Testis (tissue), 2 donors: ENCODE measurements at regions not wholly inside any gene's neighbourhood (a gene's known extent, or its start where the extent isn't known, plus 50 kb on each side); places are given as distances from the start of the nearest gene placed in this dataset.

ENCODE experiments used
- POLR2A ChIP-seq: fragments of 450-650 bp; IDR thresholded peaks from one replicate; pipeline ENCODE4 v1.6.1; 2017; ENCODE audit warnings: antibody characterized with exemption, mild to moderate bottlenecking, moderate library complexity
- TF ChIP-seq, protein P1 (sequence below), 3 experiments: fragments of 450-650 bp in 2 of 3; fragments of 200-600 bp in 1 of 3; sonication (generic) in 1 of 3; IDR thresholded peaks; one replicate each; pipeline ENCODE4 v1.5.1; 2016 to 2019; ENCODE audit warnings: antibody characterized with exemption in 3 of 3, mild to moderate bottlenecking in 2 of 3, moderate library complexity in 1 of 3

DNA sequence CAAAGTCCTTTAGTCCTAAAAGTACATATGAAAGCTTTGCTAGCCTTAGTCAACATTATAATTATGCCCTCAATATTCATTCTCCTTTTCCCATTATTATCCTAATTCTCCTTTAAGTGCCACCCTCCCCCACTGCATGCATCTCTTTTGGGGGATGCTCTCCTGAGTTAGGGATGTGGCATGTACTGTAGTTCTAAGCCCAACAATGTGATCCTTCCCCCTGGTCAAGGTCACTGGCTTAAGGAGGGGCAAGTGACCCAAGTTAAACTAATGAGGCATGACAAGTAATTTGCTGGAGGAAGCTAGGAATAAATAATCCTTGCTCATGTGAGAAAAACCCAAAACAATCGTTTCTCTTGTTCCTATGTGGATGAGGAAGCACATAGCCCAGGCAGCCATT, 343.9 kb upstream of the SUCLG2 start:
- no peak for TF ChIP-seq POLR2A
- TF ChIP-seq, protein P1, sequence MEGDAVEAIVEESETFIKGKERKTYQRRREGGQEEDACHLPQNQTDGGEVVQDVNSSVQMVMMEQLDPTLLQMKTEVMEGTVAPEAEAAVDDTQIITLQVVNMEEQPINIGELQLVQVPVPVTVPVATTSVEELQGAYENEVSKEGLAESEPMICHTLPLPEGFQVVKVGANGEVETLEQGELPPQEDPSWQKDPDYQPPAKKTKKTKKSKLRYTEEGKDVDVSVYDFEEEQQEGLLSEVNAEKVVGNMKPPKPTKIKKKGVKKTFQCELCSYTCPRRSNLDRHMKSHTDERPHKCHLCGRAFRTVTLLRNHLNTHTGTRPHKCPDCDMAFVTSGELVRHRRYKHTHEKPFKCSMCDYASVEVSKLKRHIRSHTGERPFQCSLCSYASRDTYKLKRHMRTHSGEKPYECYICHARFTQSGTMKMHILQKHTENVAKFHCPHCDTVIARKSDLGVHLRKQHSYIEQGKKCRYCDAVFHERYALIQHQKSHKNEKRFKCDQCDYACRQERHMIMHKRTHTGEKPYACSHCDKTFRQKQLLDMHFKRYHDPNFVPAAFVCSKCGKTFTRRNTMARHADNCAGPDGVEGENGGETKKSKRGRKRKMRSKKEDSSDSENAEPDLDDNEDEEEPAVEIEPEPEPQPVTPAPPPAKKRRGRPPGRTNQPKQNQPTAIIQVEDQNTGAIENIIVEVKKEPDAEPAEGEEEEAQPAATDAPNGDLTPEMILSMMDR (IDR thresholded peaks at IDR 0.05): no peak
